Astrocyte (in vitro differentiated cells and primary cell): ENCODE measurements at regions not wholly inside any gene's neighbourhood (a gene's known extent, or its start where the extent isn't known, plus 50 kb on each side); places are given as distances from the start of the nearest gene placed in this dataset.

Experiments
- EZH2 ChIP-seq: IDR thresholded peaks from 2 replicates; pipeline ENCODE4 v1.6.1; 2012; ENCODE audit warnings: mild to moderate bottlenecking, low read length, inconsistent platforms; ENCODE audit not compliant: insufficient read depth
- TF ChIP-seq, protein P1 (sequence below): IDR thresholded peaks from 2 replicates; pipeline ENCODE4 v1.5.1; 2011; ENCODE audit warnings: low read depth, mild to moderate bottlenecking, inconsistent platforms, low read length, moderate library complexity; ENCODE audit not compliant: insufficient read depth

- TF ChIP-seq, protein P1, sequence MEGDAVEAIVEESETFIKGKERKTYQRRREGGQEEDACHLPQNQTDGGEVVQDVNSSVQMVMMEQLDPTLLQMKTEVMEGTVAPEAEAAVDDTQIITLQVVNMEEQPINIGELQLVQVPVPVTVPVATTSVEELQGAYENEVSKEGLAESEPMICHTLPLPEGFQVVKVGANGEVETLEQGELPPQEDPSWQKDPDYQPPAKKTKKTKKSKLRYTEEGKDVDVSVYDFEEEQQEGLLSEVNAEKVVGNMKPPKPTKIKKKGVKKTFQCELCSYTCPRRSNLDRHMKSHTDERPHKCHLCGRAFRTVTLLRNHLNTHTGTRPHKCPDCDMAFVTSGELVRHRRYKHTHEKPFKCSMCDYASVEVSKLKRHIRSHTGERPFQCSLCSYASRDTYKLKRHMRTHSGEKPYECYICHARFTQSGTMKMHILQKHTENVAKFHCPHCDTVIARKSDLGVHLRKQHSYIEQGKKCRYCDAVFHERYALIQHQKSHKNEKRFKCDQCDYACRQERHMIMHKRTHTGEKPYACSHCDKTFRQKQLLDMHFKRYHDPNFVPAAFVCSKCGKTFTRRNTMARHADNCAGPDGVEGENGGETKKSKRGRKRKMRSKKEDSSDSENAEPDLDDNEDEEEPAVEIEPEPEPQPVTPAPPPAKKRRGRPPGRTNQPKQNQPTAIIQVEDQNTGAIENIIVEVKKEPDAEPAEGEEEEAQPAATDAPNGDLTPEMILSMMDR: no peak
- no peak for TF ChIP-seq EZH2
Measured at GRCh38 chr3:152126260-152126659, 142.5 kb upstream of the MBNL1 start.
